ENCODE measurements at regions not wholly inside any gene's neighbourhood (a gene's known extent, or its start where the extent isn't known, plus 50 kb on each side); places are given as distances from the start of the nearest gene placed in this dataset.

DNA sequence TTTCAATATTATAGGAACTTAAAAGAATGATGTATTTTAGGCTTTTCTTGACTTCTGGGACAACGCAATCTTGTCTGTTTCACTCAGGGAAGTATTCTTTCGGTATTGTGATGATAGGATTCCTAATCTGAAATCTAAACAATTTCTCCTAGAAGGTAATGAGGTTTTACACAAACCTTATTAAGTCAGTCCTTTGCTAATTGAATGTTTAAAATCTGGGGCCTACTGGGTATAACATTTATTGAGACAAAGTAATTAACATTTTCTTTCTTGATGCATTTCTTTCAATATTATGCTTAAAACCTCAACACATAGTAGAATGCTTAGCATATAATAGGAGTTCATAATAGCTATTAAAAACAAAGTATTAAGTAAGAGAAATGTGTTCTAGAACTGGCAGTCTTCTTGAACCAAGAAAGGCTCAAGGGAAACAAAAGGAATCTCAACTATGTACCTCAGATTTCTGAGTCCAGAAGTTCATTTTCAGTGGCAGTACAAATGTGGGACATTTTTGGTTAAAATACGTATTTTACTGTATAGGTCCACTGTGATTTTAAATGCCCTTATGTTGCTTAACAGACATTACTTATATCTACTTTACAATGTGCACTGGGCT lies 121.4 kb upstream of the BMP2 start:
- no CpG with 5 or more reads among the region's 3 CpGs for WGBS (ENCODE audit: insufficient coverage)
- Histone ChIP-seq H3K27me3 (ENCODE audit: control insufficient read depth, insufficient read depth, low read length) (no peaks in the 10 kb centered on the region), H3K27ac (ENCODE audit: low read depth, low read length) (no peak overlapping the region), H3K4me1 (ENCODE audit: control insufficient read depth, insufficient read depth, low read length) (no peaks in the 10 kb centered on the region), H3K4me3 (ENCODE audit: low read depth, low read length) (no peak overlapping the region), H3K9me3 (ENCODE audit: control insufficient read depth, insufficient read depth, low read length) (no peaks in the 10 kb centered on the region), H3K36me3 (ENCODE audit: control insufficient read depth, insufficient read depth, low read length) (no peaks in the 10 kb centered on the region)
- DNase-seq (ENCODE audit: low read depth in 4 of 6, low spot score in 6 of 6): peak in 1 of 6 donors; percentile 58

DNA sequence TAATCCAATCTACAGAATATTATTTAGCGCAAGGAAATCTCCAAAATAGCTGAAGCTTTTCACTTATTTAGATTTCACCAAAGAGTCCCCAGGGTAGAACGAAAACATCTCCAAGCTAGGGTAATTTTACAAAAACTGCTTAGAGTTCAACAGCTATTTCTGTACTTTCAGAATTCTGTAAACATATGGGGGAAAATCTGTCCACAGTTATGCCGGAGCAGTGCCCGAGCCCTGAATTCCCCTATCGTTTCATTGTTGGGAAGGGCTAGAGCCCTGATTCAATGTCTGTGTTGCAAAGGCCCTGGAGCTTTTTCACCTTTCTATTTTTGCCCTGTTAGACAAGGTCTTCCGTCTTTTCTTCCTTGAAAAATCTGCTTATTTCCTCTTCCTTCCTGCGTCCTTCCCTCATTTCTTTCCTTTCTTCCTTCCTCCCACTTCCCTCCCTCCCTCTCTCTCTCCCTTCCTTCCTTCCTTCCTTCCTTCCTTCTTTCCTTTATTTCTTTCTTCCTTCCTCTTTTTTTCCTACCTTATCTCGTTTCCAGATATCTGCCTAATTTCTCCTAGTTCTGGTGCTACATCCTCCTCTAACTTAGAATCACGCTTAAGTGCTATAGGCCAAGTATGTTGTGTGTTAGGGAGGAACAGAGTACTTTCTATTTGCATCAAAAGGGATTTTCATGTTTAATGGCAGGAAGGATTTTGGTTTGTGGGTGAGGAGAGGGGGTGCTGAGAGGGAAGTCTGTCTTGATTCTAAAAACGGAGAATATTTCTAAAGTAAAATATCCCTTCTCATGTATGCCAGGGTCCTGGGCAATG lies 122.5 kb upstream of the BMP2 start:
- Histone ChIP-seq H3K4me3 (ENCODE audit: low read depth, low read length) (no peak overlapping the region), H3K27ac (ENCODE audit: low read depth, low read length) (no peak overlapping the region), H3K4me1 (ENCODE audit: control insufficient read depth, insufficient read depth, low read length) (no peaks in the 10 kb centered on the region), H3K36me3 (ENCODE audit: control insufficient read depth, insufficient read depth, low read length) (no peaks in the 10 kb centered on the region), H3K27me3 (ENCODE audit: control insufficient read depth, insufficient read depth, low read length) (no peaks in the 10 kb centered on the region), H3K9me3 (ENCODE audit: control insufficient read depth, insufficient read depth, low read length) (no peaks in the 10 kb centered on the region)
- 79% methylated on average over 5 of the region's 10 CpGs for WGBS (ENCODE audit: insufficient coverage)
- peak in 1 of 6 donors; percentile 63 for DNase-seq (ENCODE audit: low read depth in 4 of 6, low spot score in 6 of 6)

DNA sequence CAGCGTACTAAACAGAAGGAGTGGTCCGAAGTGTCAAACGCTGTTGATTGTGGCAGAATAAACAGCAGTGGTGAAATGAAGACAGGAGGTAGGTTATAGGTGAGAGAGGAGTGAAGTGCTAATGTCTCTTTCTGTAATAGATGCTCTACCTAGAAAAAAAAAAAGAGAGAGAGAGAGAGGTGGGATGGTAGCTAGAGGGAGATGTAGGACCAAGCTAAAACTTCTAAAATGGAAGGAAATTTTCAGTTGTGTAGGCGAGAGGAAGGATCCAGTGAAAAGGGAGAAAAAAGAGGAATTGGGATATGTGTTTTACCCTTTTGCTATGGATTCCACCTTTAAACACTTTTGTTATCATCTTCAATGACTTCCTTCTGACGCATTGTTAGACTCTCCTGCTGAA lies 126.5 kb upstream of the BMP2 start:
- Histone ChIP-seq H3K4me3 (ENCODE audit: low read depth, low read length) (no peak overlapping the region), H3K27me3 (ENCODE audit: control insufficient read depth, insufficient read depth, low read length) (no peaks in the 10 kb centered on the region), H3K9me3 (ENCODE audit: control insufficient read depth, insufficient read depth, low read length) (no peaks in the 10 kb centered on the region), H3K36me3 (ENCODE audit: control insufficient read depth, insufficient read depth, low read length) (no peaks in the 10 kb centered on the region), H3K27ac (ENCODE audit: low read depth, low read length) (no peak overlapping the region), H3K4me1 (ENCODE audit: control insufficient read depth, insufficient read depth, low read length) (no peaks in the 10 kb centered on the region)
- 67% methylated on average over 3 of the region's 5 CpGs for WGBS (ENCODE audit: insufficient coverage)
- DNase-seq (ENCODE audit: low read depth in 4 of 6, low spot score in 6 of 6): no peak

DNA sequence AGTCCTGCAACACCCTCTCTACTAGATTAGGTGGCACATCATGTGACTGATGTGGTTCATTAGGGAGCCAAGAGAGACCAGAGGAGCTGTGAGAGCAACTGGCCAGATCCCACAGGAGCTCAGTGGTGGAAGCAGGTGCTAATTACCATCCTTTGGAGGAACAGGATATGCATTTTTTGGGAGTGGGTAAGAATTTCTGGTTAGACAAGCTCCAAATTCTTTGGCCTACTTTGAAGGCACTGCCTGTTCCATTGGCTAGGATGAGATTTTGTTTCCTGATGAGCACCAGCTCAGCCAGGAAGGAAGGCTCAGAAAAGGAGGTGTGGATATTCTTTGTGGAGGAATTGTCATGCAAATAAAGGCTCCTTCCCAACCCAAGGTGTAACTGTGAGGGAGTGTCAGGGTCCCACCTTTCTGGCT lies 130.3 kb upstream of the BMP2 start:
- H3K9me3 ChIP-seq (ENCODE audit: control insufficient read depth, insufficient read depth, low read length): no peaks in the 10 kb centered on the region
- no peak for DNase-seq (ENCODE audit: low read depth in 4 of 6, low spot score in 6 of 6)
- H3K27me3 ChIP-seq (ENCODE audit: control insufficient read depth, insufficient read depth, low read length): no peaks in the 10 kb centered on the region
- no peaks in the 10 kb centered on the region for H3K4me1 ChIP-seq (ENCODE audit: control insufficient read depth, insufficient read depth, low read length)
- no peak overlapping the region for H3K27ac ChIP-seq (ENCODE audit: low read depth, low read length)
- no peaks in the 10 kb centered on the region for H3K36me3 ChIP-seq (ENCODE audit: control insufficient read depth, insufficient read depth, low read length)
- no peak overlapping the region for H3K4me3 ChIP-seq (ENCODE audit: low read depth, low read length)

DNA sequence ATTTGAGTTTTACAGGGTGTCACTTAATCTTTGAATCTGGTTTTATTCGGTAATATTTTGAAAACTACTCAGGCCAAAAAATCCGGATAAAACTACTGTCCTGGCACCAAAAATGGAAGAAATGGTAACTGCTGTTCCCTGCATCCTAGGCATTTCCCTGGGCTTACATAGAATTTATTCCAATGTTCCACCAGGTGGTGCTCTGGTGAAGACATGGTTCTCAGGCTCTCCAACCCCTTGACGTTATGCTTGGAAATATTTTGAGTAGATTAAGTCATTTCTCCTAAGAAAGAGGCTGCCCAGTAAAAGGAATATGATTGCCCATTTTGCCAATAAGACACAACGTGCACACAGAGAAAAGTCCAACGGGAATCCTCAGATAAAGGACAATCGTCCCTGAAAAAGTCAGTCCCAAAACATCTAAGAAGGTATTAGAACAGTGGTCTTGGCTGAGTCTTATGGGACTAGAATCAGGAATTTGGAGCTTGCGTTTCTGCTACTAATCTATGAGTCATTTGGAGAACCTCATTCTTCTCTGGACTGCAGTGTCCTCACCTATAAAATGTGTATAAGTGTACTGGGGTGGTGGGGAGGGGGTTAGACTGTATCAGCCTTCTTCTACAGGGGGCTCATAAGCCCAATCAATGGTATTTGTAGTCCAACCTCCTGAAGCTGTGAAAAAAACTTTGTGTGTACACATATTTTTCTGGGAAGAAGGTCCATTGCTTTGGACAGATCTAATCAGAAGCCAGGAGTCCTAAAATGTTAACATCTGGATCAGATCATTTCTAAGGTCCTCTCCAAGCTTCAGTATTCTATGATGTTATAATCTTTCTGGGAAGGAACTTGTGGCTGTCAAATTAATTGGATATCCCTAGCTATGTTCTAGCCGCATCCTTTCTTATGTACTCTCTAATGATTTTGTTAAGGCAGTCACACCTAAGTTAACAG lies 131.0 kb upstream of the BMP2 start:
- DNase-seq (ENCODE audit: low read depth in 4 of 6, low spot score in 6 of 6): peak in 3 of 6 donors; percentile 2 to 54 (median 50)
- WGBS (ENCODE audit: insufficient coverage): 79% methylated on average over 5 of the region's 8 CpGs

DNA sequence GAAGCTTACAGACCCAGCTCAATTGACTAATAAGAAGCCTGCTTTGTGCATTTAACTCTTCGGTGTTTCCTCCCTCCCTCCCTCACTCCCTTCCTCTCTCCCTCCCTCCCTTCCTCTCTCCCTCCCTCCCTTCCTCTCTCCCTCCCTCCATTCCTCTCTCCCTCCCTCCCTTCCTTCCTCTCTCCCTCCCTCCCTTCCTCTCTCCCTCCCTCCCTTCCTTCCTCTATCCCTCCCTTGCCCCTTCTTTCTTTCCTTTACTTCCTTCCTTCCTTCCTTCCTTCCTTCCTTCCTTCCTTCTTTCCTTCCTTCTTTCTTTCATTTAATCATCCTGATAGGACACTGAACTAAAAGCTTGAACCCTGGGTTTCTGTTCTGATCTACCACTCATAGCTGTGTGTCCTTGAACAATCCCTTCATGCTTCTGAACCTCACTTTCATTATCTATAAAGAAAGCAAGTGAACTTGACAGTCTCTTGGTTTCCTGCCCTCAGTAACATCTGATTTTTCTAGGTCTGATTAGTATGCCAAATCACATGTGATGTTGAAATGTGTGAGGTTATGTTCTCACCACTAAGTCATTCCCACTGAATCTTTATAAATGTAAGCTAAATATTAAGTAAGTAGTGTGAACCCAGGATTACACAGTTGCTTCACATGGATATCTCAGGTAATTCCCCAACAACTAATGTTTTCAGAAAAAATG lies 132.3 kb upstream of the BMP2 start:
- no peak for DNase-seq (ENCODE audit: low read depth in 4 of 6, low spot score in 6 of 6)
- 87% methylated on average over 1 of the region's 1 CpG for WGBS (ENCODE audit: insufficient coverage)
- no peaks in the 10 kb centered on the region for H3K4me1 ChIP-seq (ENCODE audit: control insufficient read depth, insufficient read depth, low read length)
- H3K9me3 ChIP-seq (ENCODE audit: control insufficient read depth, insufficient read depth, low read length): no peaks in the 10 kb centered on the region
- no peak overlapping the region for H3K4me3 ChIP-seq (ENCODE audit: low read depth, low read length)
- no peak overlapping the region for H3K27ac ChIP-seq (ENCODE audit: low read depth, low read length)
- H3K36me3 ChIP-seq (ENCODE audit: control insufficient read depth, insufficient read depth, low read length): no peaks in the 10 kb centered on the region
- no peaks in the 10 kb centered on the region for H3K27me3 ChIP-seq (ENCODE audit: control insufficient read depth, insufficient read depth, low read length)

More for the DNA sequence above, 131.0 kb upstream of the BMP2 start:
- H3K36me3 ChIP-seq (ENCODE audit: control insufficient read depth, insufficient read depth, low read length): no peaks in the 10 kb centered on the region
- no peaks in the 10 kb centered on the region for H3K27me3 ChIP-seq (ENCODE audit: control insufficient read depth, insufficient read depth, low read length)
- no peak overlapping the region for H3K27ac ChIP-seq (ENCODE audit: low read depth, low read length)
- no peaks in the 10 kb centered on the region for H3K9me3 ChIP-seq (ENCODE audit: control insufficient read depth, insufficient read depth, low read length)
- H3K4me3 ChIP-seq (ENCODE audit: low read depth, low read length): no peak overlapping the region
- no peaks in the 10 kb centered on the region for H3K4me1 ChIP-seq (ENCODE audit: control insufficient read depth, insufficient read depth, low read length)

DNA sequence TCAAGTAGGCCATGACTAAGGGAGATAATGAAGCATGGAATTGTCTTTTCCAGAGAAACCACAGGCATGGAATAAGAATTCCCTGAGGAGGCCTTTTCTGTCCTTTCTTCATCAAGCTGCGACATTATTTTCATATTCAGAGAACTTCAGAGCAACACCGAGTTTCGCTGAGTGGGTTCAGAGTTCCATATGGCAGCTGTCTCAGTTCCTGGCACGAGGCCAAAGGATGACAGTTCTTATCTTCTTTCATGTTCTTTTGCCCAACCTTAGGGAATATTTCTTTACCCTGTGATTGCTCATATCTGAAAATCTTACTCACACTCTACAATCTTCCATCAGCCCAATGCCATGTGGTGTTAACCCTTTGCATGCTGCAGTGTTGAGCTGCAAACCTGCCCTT lies 135.3 kb upstream of the BMP2 start:
- 65% methylated on average over 4 of the region's 4 CpGs for WGBS (ENCODE audit: insufficient coverage)
- no peaks in the 10 kb centered on the region for H3K4me1 ChIP-seq (ENCODE audit: control insufficient read depth, insufficient read depth, low read length)
- no peaks in the 10 kb centered on the region for H3K27me3 ChIP-seq (ENCODE audit: control insufficient read depth, insufficient read depth, low read length)
- H3K4me3 ChIP-seq (ENCODE audit: low read depth, low read length): no peak overlapping the region
- no peaks in the 10 kb centered on the region for H3K9me3 ChIP-seq (ENCODE audit: control insufficient read depth, insufficient read depth, low read length)
- no peaks in the 10 kb centered on the region for H3K36me3 ChIP-seq (ENCODE audit: control insufficient read depth, insufficient read depth, low read length)
- DNase-seq (ENCODE audit: low read depth in 4 of 6, low spot score in 6 of 6): peak in 2 of 6 donors; percentile 60 to 72
- H3K27ac ChIP-seq (ENCODE audit: low read depth, low read length): no peak overlapping the region

DNA sequence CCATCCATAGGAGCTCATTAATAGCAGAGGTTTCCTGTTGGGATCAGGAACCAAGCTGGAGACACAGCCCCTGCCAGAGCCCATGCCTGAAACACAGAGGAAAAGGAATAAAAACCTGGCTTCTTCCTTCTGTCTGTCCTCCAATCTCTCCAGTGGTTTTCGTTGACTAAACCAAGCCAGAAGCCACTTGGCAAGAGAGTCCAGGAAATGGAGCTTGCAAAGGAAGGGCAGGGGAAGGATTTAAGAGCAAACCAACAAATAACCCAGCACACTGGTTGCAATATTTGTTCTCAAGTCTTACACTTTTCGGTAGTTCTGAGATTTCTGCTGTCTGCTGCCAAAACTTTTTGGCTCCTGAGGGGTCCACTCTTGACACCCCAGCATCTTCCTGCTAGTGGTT lies 137.0 kb upstream of the BMP2 start:
- Histone ChIP-seq H3K36me3 (ENCODE audit: control insufficient read depth, insufficient read depth, low read length) (no peaks in the 10 kb centered on the region), H3K4me1 (ENCODE audit: control insufficient read depth, insufficient read depth, low read length) (no peaks in the 10 kb centered on the region), H3K9me3 (ENCODE audit: control insufficient read depth, insufficient read depth, low read length) (no peaks in the 10 kb centered on the region), H3K27ac (ENCODE audit: low read depth, low read length) (no peak overlapping the region), H3K27me3 (ENCODE audit: control insufficient read depth, insufficient read depth, low read length) (no peaks in the 10 kb centered on the region), H3K4me3 (ENCODE audit: low read depth, low read length) (no peak overlapping the region)
- no peak for DNase-seq (ENCODE audit: low read depth in 4 of 6, low spot score in 6 of 6)
- 75% methylated on average over 1 of the region's 2 CpGs for WGBS (ENCODE audit: insufficient coverage)

DNA sequence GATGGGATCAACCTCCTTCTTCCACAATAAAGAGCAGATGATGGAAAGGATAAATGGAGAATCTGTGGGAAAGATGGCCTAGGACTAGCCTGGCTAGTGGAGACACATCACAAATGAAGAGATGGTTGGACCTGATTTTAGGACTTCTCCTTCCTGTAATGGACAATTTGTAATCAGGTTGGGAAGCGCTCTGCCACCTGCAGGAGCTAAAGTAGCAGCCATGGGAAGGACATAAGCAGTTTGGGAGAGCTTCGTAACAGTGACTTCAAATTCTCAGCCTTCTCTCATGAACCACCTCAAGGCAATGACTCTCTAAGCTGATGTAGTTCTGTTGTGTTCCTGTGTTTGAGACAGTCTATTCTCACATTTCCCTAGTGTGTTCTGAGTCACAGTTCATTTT lies 137.9 kb upstream of the BMP2 start:
- Histone ChIP-seq H3K36me3 (ENCODE audit: control insufficient read depth, insufficient read depth, low read length) (no peaks in the 10 kb centered on the region), H3K4me1 (ENCODE audit: control insufficient read depth, insufficient read depth, low read length) (no peaks in the 10 kb centered on the region), H3K9me3 (ENCODE audit: control insufficient read depth, insufficient read depth, low read length) (no peaks in the 10 kb centered on the region), H3K27ac (ENCODE audit: low read depth, low read length) (no peak overlapping the region), H3K27me3 (ENCODE audit: control insufficient read depth, insufficient read depth, low read length) (no peaks in the 10 kb centered on the region), H3K4me3 (ENCODE audit: low read depth, low read length) (no peak overlapping the region)
- 83% methylated on average over 1 of the region's 2 CpGs for WGBS (ENCODE audit: insufficient coverage)
- DNase-seq (ENCODE audit: low read depth in 4 of 6, low spot score in 6 of 6): no peak

All from spinal cord (tissue), 9 donors.